Thyroid gland (tissue), 4 donors: ENCODE measurements at regions not wholly inside any gene's neighbourhood (a gene's known extent, or its start where the extent isn't known, plus 50 kb on each side); places are given as distances from the start of the nearest gene placed in this dataset.

Source experiments
- POLR2A ChIP-seq, 2 donors: fragments of 450-650 bp; IDR thresholded peaks; one replicate each; pipeline ENCODE4 v1.6.1; 2017; ENCODE audit warnings: antibody characterized with exemption in 2 of 2, mild to moderate bottlenecking in 2 of 2, moderate library complexity in 1 of 2
- TF ChIP-seq, protein P1 (sequence below), 6 experiments: fragments of 200-600 bp in 3 of 6; fragments of 450-650 bp in 3 of 6; sonication (generic) in 3 of 6; IDR thresholded peaks; one replicate each; pipeline ENCODE4 v1.5.1; 2016 to 2019; ENCODE audit warnings: antibody characterized with exemption in 6 of 6, mild to moderate bottlenecking in 2 of 6, inconsistent platforms in 1 of 6, moderate library complexity in 1 of 6

DNA sequence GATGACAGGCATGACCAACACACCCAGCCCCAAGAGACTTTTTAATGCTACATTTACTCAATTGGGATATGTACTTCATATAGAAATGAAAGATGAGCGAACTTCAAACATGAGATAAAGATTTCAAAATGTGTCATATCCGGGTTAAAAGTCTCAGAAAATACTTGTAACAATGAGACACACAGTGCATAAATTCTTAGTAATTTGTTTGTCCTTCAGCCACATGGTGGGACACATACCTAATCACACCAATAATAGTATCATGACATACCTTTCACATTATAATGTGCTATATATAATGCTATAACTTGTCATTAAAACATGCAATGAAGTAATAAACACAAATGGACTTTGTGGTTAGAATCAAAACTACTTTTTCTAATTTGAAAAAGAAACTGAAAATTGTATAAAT lies 204.7 kb upstream of the RFX3 start:
- no peak for TF ChIP-seq POLR2A (IDR thresholded peaks at IDR 0.05)
- TF ChIP-seq, protein P1, sequence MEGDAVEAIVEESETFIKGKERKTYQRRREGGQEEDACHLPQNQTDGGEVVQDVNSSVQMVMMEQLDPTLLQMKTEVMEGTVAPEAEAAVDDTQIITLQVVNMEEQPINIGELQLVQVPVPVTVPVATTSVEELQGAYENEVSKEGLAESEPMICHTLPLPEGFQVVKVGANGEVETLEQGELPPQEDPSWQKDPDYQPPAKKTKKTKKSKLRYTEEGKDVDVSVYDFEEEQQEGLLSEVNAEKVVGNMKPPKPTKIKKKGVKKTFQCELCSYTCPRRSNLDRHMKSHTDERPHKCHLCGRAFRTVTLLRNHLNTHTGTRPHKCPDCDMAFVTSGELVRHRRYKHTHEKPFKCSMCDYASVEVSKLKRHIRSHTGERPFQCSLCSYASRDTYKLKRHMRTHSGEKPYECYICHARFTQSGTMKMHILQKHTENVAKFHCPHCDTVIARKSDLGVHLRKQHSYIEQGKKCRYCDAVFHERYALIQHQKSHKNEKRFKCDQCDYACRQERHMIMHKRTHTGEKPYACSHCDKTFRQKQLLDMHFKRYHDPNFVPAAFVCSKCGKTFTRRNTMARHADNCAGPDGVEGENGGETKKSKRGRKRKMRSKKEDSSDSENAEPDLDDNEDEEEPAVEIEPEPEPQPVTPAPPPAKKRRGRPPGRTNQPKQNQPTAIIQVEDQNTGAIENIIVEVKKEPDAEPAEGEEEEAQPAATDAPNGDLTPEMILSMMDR (IDR thresholded peaks at IDR 0.05), result no peak
